HG03378 (cell line): ENCODE measurements at regions not wholly inside any gene's neighbourhood (a gene's known extent, or its start where the extent isn't known, plus 50 kb on each side); places are given as distances from the start of the nearest gene placed in this dataset.
"Not testable (repeated sequence)": the region's sequence is repeated elsewhere in the genome, so short reads cannot be mapped to it uniquely, and the experiment has no call there.

Experiments
- ATAC-seq: cut with Tn5 transposase; IDR thresholded peaks from one replicate; pipeline ENCODE4 v1.9.1; 2021; ENCODE audit warnings: mild to moderate bottlenecking, moderate library complexity; ENCODE audit not compliant: unreplicated experiment

DNA sequence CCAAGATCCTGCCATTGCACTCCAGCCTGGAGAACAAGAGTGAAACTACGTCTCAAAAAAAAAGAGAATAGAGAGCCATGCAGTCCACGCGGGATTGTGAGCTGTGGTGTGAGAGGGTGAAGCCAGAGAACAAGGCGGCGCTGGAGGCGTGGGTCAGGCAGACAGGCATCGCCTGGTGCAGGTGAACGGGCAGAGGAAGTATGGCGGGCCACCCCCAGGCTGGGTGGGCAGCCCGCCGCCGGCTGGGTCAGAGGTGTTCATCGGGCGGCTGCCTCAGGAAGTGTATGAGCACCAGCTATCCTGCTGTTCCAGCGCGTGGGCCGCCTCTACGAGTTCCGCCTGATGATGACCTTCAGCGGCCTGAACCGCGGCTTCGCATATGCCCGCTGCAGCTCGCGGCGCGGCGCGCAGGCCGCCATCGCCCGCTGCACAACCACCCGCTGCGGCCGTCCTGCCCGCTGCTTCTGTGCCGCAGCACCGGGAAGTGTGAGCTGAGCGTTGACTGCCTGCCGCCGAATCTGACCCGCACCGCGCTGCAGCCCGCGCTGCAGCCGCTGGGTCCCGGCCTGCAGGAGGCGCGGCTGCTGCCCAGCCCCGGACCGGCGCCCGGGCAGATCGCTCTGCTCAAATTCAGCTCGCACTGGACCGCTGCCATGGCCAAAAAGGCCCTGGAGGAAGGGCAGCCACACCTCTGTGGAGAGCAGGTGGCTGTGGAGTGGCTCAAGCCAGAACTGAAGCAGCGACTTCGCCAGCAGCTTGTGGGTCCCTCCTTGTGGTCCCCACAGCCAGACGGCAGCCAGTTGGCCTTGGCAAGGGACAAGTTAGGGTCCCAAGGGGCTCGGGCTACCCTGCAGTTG lies 95.5 kb upstream of the PLEKHM1 start:
- not testable (repeated sequence) for ATAC-seq

DNA sequence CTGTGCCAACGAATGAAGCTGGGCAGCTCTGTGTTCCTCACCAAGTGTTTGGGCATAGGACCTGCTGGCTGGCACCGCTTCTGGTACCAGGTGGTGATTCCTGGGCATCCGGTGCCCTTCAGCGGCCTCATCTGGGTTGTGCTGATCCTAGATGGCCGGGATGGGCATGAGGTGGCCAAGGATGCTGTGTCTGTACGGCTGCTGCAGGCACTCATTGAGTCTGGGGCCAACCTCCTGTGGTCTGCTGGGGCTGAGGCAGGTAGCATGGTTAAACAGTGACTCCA lies 96.1 kb upstream of the PLEKHM1 start:
- not testable (repeated sequence) for ATAC-seq

DNA sequence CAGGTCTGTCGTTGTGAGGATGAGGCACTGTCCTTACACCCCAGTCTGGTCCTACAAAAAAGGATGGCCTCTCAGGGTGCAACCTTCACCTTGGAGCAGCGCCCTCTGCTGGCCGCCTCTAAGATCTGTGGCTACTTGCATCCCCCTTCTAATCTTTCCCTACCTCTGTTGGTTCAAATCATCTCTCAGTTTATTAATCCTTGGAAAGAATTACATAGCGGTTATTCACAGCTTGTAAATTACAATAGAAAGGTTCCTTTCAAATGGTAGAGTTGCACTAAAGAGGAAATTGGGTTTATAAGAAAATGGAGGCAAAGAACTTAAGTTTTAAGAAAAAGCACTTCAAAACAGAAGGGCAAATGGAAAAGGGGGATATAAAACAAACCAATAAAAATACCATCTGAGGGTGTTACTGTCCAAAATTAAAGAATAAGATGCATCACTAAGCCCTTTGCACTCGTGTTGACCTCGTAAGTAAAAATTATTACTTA lies 102.0 kb upstream of the PLEKHM1 start:
- ATAC-seq: peak; percentile 49

DNA sequence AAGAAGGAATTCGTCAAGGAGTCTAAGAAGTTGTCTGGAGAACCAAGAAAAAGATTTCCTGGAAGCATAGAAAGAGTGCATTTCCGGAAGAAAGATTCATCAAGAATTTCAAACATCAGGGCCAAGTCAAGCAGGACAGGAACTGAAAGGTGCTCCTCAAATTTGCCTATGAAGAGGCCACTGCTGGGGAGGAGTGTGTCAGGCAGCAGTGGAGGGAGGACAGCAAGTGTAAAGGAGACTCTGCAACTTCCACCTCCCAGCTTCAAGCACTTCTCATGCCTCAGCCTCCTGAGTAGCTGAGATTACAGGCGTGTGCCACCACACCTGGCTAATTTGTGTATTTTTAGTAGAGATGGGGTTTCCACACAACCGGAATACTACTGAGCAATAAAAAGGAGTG lies 105.8 kb upstream of the PLEKHM1 start:
- ATAC-seq: not testable (repeated sequence)

DNA sequence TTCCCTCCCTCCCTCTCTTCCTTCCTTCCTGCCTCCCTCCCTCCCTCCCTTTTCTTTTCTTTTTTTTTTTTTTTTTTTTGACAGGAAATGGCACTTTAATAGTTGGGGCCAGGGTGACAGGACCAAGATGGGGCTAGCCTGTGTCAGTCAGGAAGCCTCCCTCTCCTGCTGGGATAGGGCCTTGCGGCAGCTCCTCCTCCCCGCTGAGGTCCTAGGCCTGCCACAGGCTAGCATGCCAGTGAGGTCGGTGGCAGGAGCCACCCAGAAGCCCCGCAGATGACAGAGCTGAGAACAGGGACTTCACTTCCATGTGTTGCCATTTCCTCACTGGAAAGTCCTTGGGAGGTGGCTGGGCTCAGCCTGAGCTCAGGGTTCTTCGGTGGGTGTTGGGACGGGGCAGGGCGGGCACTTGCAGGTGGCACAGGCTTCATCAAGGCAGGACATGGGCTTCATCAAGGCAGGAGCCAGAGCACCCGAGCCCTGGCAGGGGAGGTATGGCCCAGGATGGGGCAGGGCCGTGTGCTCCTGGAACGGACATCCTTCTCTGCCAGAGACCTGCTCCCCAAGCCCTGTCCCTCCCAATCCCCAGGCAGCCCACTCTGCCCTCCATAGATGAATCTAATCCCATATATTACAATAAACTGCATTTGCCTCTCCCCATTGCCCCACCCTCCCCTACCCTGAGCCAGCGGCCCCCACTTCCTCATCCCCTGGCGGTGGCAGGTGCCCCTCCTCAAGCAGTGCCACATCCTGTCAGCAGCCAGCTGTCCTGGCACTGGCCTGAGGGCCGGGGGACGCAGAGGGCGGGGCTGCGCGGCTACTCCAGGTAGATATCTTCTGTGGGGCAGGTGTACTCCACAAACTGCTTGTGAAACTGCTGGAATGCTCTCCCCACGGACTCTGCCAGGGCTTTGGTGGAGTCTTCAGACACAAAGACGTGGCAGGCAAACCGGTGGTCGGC lies 109.8 kb upstream of the PLEKHM1 start:
- not testable (repeated sequence) for ATAC-seq

DNA sequence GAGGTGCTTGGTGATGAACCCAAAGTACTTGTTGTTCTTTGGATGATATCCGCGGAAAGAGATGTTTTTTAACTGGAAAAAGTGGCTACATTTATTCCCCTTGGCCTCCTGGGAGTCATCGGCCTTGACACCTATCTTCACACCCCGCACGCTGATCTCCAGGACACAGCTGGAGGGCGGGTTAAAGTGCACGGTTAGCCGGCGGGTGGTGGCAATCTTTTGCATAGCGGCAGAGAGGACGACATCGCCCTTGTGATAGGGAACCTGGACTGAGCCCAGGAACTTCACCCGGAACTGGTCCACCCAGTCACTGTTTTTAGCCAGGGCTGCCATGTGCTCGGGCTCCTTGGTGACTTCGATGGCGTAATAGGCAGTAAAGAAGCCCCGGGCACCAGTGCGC lies 110.5 kb upstream of the PLEKHM1 start:
- not testable (repeated sequence) for ATAC-seq

DNA sequence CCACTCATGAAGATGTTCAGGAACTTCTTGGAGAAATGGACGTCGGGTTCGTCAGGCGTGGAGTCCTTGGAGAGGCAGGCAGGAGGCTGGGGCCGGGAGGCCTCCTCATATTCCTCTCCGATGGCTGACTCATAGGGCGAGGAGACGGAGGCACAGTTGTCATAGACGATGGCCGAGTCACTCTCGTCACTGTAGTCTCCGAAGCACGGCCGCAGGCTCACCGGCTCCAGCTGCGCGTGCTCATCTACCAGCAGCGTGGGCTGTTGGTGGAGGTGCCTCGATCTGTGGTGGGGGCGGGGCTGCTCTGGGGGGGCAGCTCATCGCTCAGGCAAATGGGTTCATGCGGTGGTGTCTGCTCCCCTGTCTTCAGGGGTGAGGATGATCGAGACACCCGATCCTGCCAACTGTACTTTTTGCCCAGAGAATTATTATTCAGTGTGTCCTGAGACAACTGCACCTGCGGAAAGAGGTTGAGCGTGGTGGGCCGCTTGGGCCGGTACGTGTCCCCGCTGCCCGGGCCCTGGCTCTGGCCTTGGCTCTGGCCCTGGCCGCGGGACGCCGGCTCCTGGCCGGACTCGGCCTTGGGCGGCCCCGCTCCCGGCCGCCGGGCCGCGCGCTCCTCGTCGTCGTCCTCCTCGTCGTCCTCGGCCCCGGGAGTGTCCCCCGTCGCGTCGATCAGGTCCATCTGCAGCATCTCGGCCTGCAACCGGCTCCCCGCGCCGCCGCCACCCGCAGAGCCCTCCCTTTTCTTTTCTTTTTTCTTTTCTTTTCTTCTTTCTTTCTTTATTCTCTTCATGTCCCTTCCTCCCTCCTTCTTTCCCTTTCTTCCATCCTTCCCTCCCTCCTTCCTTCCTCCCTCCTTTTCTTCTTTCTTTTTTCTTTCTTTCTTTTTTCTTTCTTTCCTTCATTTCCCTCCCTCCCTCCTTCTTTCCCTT lies 111.4 kb upstream of the PLEKHM1 start:
- ATAC-seq: not testable (repeated sequence)

DNA sequence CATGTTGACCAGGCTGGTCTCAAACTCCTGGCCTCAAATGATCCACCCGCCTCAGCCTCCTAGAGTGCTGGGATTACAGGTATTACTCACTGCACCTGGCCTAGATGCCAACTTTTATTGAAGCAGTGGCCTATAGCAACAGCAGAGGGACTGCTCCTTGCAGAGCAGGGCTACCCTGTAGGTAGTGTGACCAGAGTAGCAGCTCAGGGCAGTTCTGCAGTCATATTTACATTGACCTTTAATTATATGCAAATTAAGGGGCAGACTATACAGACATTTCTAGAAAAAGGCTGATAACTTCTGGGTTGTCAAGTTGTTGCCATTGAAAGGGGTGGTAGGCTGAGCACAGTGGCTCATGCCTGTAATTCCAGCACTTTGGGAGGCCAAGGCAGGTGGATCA lies 115.2 kb upstream of the PLEKHM1 start:
- not testable (repeated sequence) for ATAC-seq

DNA sequence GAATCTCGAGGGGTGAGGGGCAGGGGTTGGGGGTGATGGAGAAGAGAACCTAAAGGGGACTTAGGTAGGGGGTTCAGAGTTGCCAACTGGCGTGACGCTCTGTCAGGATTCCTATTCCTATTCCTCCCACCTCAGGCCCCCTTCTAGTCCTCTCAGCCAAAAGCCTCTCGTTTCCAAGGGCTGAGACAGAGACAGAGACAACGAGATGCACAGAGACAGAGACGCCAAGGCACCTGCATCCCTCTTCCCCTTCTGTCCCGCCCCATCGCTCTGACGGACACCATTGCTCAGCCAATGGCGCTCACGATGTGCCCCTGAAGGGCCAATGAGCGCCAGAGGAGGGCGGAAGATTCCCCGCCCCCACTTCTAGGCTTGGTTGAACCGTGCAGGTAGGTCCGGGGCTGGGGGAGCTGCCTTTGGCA lies 129.5 kb upstream of the PLEKHM1 start:
- peak; percentile 82 for ATAC-seq

DNA sequence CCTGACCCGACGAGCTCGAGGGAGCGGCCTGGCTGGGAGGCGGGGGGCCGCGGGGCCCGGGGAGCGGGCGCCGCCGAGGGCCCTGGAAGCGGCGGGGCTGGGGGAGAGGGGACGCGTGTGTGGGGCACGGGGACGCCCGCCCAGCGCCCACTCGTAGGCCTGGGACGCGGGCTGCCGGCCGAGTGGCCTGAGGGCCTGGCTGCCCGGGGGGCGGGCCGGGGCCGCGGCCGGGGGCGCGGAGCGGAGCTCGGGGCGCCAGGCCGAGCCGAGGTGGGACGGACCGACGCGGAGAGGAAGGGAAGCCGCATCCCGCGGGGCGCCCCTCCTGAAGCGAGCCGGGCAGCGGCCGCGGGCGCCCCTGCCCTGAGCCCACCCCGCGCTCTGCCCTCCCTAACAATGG lies 129.9 kb upstream of the PLEKHM1 start:
- ATAC-seq: not testable (repeated sequence)

DNA sequence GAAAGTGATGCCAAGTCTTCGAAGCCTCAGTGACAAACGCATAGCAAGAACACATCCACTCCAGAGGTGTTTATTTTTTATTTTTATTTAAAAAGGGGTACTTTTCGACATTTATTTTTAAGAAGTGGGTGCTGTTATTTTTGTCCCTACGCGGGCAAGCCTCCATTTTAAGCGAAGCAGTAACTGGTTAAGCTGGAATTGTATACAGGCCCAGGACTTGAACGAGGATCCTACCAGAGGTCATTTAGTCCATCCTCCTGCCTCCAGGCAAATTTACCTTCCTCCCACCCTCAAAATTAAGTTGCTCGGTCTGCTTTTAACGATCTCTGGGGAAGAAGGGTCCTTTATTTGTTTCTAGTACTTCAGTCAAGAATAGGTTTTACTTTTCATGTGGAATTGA lies 130.6 kb upstream of the PLEKHM1 start:
- not testable (repeated sequence) for ATAC-seq

DNA sequence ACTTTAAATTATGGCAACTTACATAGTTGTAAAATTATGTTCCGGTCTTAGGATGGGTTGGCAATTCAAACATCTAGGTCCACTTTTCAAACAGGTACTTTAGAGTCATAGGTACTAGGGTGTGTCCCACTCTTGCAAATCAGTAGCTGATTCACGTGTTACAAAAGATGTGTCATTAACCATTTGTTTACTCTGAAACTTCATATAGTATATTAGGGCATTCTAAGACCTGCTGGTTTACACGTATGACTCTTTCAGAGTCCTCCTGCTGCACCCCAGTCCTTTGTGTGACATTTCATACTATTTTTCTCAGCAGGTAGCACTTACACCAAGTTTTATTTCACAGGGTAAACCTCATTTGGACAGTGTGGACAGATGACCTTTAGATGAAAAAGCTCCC lies 131.8 kb upstream of the PLEKHM1 start:
- not testable (repeated sequence) for ATAC-seq

DNA sequence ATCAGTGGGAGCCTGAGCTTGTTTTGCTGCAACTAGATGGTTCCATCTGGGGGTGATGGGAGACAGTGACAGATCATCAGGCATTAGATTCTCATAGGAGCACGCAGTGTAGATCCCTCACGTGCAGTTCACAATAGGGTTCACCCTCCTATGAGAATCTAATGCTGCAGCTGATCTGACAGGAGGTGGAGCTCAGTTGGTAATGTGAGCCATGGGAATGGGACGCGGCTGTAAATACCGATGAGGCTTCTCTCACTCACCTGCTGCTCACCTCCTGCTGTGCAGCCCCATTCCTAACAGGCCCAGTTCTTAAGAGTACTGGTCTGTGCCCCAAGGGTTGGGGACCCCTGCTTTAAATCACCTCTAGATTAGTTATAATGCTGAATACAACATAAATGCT lies 137.5 kb upstream of the PLEKHM1 start:
- ATAC-seq: no peak

DNA sequence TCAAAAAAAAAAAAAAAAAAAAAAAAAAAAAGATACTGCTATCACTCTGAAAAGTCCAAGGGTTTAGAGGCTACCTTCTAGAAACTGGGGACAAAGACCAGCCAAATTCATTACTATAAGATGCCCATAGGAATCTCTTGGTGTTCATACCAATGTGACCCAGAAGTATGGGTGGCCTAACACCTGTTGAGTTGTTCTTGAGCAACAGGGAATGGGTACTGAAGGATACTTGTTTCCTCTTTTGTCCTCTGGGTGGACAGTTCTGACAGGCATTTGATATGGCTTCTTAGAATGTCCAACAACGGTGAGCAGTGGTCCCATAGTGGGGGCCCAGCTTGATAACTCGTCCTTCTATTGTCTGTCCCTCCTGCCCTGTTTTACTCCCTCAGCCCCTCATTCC lies 141.4 kb upstream of the PLEKHM1 start:
- no peak for ATAC-seq

DNA sequence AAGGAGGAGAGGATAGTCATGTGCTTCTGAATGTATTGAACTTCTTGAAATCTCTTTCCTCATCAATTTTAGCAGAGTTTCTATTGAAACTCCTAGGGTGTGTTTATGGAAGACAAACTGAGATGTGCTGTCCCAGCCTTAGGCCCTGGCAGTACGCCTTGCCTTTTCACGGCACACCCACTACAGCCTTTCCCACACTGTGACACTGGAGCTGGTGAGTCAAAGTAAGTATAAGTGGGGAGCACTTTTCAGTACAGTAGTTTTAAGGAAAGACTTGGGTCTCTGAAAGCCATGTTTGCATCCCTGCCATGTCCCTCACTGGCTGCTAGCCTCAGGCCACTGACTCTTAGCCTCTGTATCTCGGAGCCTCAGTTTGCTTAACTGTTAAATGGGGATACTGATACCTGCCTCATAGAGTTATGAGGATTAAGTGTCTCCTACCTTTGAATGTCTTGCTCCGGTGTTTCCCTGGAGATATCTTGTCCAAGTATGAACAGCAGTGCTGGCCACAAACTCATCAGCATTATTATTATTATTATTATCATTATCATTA lies 144.7 kb upstream of the CRHR1 start:
- ATAC-seq: no peak

DNA sequence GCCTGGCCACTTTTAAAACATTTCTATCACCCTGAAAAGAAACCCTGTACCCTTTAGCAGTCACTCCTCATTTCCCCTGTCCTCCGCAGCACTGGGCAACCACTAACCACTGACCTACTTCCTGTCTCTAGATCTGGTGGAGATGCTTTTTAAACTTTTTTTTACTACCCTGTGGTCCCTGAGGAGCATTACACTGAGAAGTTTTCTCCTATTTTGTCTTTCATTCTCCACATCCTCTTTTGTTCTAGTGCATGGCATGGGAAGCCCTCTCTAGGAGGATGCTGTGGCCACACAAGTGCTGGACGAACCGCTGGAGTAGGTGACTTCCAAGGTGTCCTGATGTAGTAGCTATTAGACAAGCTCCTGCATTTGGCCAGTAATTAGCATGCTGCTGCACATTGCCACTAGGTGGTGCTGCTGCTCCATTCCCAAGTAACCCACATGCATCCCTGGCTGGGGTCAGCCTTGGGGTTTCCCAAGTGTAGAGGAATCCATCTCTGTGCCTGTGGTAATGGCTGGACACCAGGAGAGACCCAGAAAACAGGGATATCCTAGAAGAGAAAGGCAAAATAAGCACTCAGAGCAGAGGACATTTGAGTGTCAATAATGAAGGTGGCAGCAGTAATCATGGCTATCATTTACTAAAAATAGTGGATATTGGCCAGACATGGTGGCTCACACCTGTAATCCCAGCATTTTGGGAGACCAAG lies 143.8 kb upstream of the CRHR1 start:
- ATAC-seq: no peak

DNA sequence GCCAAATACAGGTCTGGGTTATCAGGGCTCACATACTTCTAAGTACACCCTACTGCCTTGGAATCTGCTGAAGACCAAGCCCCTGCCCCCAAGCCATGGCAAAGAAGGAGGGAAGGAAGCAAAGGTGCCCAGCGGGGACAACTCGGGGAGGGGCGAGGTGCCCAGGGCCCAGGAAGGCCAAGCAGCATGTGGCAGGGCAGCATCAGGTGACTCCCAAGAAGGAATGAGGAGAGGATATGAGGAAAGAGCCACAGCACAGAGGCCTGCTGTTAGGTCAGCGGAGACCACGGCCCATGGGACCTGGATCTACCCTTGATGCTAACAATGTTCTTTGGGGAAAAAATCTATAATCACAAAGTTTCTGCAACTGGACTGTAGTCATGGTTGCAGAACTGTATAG lies 142.6 kb upstream of the CRHR1 start:
- no peak for ATAC-seq

DNA sequence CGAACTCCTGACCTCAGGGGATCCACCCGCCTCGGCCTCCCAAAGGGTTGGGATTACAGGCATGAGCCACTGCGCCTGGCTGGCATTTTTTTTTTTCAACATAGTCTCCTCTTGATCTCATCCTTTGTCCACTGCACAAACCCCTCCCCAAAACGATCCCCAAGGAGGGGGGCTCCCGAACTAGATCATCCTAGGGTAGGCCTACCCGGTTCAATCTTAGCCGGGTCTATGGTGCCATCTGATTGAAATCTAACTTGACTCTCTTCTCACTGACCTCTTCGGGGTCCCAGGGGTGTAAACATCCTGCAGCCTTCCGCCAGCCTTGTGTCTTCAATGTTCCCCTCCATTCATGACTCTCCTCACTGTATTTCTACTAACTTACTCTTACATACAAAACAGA lies 140.5 kb upstream of the CRHR1 start:
- no peak for ATAC-seq

DNA sequence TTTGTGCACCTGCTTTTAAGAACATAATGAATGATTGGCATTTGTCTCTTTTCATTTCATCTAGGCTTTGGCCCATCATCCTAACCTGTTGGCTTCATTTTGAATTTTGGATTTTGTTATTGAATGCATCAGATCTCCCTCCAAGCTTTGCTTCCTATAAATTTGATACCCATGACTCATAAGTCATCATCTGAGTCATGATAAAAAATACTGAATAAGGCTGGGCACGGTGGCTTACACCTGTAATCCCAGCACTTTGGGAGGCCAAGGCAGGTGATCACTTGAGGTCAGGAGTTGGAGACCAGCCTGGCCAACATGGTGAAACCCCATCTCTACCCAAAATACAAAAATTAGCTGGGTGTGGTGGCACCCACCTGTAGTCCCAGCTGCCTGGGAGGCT lies 139.5 kb upstream of the CRHR1 start:
- not testable (repeated sequence) for ATAC-seq

DNA sequence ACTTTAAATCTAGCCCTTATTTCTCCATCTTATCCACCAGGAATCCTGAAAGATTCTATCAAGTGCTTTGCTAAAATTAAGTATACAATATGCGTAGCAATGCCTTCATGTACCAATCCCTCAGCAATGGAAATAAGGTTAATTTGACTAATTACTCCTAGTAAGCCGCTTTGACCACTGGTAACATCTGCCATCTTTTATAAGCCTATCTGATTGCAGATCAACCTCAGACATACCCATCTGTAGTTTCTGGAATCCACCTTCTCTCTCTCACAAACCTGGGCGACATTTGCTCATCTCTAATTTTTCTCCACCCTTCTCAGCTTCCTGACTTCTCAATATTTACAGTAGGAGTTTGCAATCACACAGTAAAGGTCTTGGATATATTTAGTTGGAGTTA lies 138.8 kb upstream of the CRHR1 start:
- ATAC-seq: no peak
